ENCODE measurements at regions not wholly inside any gene's neighbourhood (a gene's known extent, or its start where the extent isn't known, plus 50 kb on each side); places are given as distances from the start of the nearest gene placed in this dataset.
A peak's percentile ranks its signal among the peaks of the same experiment; 100 is the strongest.
"Not testable (repeated sequence)": the region's sequence is repeated elsewhere in the genome, so short reads cannot be mapped to it uniquely, and the experiment has no call there.

DNA sequence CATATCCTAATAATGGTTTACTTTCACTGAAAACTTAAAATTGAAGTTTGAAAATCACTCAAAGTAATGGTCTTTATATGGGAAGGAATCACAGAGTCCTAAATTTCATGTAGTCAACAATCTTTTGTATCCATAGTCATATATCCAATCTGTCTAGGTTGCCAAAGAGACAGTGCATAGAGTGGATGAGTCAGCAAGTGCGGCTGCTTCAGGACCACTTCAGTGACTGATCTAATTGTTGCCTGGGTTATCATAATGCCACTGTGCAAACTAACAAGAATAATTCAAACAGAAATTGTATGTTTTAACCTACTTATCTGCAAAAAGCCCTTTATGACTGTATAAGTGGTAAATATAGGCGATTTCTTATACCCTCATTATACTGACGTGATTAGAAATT, 211.3 kb upstream of the PRR16 start:
- DNase-seq = no peak

DNA sequence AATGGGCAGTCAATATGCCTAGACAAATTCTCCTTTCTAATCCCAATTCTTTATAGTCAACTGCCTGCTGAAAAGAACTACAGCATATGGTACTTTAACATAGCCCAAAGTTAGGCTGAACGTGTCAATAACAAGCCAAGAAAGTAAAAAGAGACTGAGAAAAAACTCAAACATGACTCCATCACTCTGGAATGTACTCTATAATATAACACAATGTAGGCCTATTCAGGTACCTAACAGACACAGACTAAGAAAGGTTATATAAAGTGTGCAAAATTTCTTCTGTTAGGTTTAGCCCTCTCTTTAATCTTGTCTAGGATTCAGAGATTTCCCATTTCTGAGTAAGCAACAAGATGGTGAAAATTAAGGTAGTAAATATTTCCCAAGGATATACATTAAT, 209.7 kb upstream of the PRR16 start:
- no peak for DNase-seq

DNA sequence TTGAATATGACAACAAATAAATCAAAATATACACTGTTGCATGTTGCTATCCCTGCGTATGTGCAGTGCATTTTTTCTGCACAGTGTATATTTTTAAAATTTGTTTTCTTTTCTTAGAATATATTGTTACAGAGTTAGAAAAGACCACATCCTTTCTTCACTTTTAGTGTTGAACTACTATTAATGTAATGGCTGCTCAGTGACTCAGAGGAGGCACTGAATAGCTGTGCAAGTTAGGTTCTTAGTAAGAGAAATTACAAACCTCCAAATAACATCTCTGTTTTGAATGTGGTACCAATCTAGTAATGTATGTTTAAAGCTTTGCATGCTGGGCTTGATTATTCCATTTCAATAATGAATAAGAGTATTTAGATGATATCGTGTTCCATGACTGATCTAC, 208.9 kb upstream of the PRR16 start:
- no peak for DNase-seq

- DNase-seq = no peak
Measured at GRCh38 chr5:120256376-120256775, 207.7 kb upstream of the PRR16 start.

DNA sequence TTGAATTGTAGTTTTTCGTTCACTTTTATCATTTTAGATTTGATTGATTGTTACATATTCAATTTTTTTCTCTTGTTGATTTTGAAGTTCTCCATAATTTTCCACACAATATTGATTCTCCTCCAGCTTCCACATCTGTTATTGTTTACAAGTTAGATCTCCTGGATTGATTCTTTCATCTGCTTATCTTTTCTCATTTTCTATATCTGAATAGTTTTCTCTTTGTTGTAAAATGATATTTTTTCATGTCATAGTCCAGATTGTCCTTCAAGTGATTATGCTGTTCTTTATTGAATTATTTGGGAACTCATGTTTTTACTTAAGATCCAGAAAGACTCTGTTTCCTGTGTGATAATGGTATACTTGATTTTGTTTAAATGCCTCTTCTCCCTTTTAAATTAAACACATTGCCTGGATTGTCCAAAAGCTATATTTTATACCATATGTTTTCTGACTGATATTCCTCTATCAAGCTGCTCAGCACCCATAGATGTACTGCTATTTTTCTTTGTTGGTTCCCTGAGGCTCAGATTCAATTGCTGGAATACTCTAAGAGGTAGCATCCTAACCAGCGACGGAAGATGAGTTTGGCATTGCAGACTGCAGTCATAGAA, 206.6 kb upstream of the PRR16 start:
- no peak for DNase-seq

DNA sequence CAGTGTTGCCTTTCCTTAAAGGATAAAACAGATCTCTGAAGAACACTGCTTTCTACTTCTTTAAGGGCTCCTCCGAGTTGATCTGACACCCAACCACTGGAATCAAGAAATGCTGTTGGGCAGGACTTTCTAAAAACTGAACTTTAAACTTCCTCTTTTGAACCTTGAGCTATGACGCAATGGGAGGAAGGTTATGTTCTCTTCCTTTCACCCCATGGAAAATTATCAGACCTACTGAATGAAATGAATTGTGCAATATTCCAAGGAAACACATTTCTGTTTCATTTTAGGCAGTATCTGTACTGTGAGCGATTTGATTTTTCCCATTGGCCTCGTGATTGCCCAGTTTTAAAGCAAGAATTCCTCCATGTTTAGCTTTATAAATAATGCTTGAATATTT, 206.0 kb upstream of the PRR16 start:
- peak in 1 of 2 donors; percentile 15 for DNase-seq

GRCh38 chr5:120260651-120261050, 203.4 kb upstream of the PRR16 start:
- DNase-seq = no peak

DNA sequence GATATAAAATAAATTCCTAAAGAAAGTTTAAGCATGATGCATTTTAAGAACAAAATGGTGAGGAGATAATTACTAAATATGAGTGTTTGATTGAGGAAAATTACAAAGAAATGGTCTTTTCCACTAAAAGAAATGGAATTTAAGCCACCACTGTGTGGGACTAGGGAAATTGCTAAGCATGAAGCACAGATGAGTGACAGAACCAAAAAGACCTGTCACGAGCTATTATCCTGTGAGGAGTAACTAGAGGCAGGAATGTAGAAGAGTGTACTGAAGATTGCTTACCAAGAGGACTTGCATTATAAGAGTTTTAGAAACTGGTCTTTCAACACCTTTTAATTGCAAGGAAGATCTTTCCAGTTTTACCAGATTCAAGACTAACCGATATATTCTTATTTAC, 193.6 kb upstream of the PRR16 start:
- no peak for DNase-seq

DNA sequence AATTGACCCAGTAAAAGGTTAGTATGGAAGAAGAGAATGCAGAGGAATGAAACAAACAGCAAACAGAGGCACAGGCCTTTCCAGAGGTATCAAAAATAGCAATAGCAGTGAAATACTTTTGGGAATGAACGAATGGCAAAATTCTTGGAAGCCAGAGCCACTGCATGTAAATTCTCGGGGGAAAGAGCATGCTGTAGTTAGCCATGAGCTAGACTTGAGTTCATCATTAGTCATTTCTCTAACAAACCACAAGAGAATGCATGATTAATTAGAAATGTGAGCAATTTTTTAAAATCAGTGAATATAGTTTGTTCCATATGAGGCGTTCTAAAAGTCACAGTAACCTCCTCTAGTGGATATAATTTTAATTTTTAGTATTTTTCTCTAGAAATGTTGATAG, 170.3 kb upstream of the PRR16 start:
- no peak for DNase-seq

GRCh38 chr5:120297616-120298015, 166.5 kb upstream of the PRR16 start:
- no peak for DNase-seq

GRCh38 chr5:120298981-120299380, 165.1 kb upstream of the PRR16 start:
- DNase-seq = no peak

- no peak for DNase-seq
Measured at GRCh38 chr5:120304663-120305062, 159.4 kb upstream of the PRR16 start.

DNA sequence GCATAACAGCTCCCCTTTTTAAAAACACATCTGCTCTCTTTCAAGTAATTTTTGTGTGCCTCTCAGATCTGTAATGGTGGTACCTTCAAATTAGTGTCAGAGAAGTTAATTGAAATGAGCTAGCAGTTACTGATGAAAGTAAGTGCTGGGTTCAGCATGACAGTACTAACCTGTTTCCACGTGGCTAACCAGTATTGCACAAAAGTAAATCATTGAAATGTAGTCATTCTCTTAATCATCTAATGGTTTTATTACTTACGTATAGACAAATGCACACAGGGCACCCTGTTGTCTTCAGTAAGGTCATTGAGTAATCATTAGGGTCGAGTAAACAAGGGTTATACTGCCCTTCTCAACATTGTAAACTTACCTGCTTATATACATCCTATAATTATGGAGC, 157.8 kb upstream of the PRR16 start:
- DNase-seq = no peak

DNA sequence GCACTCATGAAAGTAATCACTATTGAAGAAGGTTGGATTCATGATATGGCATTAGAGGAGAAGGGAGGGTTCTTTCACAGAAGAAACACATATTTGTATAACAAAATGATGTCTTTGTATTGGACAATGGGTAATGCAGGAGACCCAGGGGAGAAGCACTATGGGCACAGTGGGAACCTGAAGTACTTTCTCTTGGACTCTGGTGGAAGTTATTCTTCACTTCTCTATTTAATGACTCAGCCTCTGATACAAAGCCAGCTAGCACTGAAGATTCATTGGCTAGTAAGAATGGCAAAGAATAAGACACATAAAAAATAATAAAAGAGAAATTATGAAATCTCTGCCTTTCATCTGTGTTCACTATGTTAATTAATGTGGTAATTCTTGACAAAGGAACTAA, 149.9 kb upstream of the PRR16 start:
- no peak for DNase-seq

- DNase-seq = no peak
Measured at GRCh38 chr5:120320626-120321025, 143.5 kb upstream of the PRR16 start.

- DNase-seq = no peak
Measured at GRCh38 chr5:120326651-120327050, 137.4 kb upstream of the PRR16 start.

DNA sequence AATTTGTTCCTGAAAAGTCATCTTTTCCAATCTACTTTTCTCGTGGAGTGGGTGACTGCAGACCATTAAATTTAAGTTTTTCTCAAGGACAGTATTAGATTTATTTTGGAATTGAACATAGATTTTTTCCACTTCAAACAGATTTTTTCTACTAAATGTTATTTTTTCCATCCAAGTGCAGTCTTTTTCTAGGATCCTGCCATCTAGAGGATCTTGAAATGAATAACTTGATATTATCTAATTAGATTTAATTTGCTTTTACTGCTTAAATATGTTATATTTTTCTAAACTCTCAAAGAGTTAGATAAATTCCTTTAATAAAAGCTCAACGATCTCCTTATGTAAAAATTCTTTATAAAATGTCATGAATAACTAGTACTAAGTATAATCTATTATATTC, 136.9 kb upstream of the PRR16 start:
- no peak for DNase-seq

- no peak for DNase-seq
Measured at GRCh38 chr5:120329095-120329494, 135.0 kb upstream of the PRR16 start.

GRCh38 chr5:120330558-120330957, 133.5 kb upstream of the PRR16 start:
- no peak for DNase-seq

DNA sequence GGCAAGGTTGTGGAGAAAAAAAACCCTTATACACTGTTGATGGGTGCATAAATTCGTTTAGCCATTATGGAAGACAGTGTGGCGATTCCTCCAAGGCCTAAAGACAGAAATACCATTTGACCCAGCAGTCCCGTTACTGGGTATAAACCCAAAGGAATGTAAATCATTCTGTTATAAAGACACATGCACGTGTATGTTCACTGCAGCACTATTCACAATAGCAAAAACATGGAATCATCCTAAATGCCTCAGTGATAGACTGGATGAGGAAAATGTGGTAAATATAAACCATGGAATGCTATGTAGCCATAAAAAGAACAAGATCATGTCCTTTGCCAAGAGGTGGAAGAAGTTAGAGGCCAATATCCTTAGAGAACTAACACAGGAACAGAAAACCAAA, 119.9 kb upstream of the PRR16 start:
- no peak for DNase-seq

GRCh38 chr5:120345947-120346346, 118.2 kb upstream of the PRR16 start:
- no peak for DNase-seq

GRCh38 chr5:120351071-120351470, 113.0 kb upstream of the PRR16 start:
- DNase-seq = not testable (repeated sequence)

GRCh38 chr5:120354126-120354525, 110.0 kb upstream of the PRR16 start:
- DNase-seq = no peak

DNA sequence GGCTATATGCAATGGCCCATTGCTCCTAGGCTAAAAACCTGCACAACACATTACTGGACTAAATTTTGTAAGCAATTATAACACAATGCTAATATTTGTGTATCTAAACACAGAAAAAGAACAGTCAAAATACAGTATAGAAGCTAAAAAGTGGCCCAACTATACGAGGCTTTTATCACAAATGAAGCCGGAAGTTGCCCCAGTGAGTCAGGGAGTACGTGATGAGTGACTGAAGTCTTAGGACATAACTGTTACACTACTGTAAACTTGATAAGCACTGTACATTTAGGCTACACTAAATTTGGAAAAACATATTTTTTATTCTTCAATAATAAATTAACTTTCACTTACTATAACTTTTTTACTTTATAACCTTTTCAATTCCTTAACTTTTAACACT, 105.2 kb upstream of the PRR16 start:
- no peak for DNase-seq

DNA sequence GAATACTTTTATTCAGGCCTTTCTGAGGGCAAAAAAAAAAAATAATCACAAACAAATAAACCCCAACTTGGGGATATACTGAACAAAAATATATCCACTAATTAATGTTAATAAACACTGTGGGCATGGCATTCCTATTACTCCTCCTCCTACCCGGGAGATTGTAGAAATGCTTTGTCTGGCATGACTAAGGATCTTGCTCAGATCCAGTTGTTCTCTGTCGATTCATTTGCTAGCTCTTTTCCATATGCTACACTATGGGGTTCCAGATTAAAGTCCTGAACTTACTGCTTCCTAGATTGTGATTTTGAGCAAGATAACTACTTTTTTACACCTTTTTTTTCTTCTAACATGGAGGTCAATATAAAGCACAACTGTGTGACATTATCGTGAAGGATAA, 102.2 kb upstream of the PRR16 start:
- DNase-seq = no peak

DNA sequence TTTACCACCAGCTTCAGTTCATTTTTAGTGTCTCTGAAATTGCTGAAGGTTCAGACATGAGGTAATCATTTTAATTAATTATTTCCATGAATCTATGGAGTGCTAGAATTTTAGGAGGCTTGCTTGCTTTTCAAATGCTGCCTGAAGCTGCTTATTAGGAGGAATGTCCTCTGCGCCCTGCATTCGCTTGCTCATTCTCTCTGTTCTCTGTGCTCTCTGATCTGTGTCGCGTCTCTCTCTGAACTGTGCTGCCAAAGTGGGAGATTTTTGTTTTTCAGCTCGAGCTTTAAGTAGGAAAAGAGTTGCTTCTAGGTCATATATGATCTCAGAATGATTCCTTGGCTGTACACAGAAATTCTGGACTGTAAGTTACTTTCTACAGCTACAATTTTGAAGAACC, 101.7 kb upstream of the PRR16 start:
- DNase-seq = no peak

Data from CD4-positive, alpha-beta T cell treated with Interferon alpha-2 for 1 hour (primary cell).